ENCODE measurements at regions not wholly inside any gene's neighbourhood (a gene's known extent, or its start where the extent isn't known, plus 50 kb on each side); places are given as distances from the start of the nearest gene placed in this dataset.

GRCh38 chr1:170426596-170426995 lies 105.4 kb upstream of the GORAB start:
- TF ChIP-seq CTCF (IDR thresholded peaks at IDR 0.05), result no peak
- no peak for TF ChIP-seq EZH2 (IDR thresholded peaks at IDR 0.05; ENCODE audit: borderline replicate concordance, insufficient read depth, low read depth, low read length, poor library complexity, severe bottlenecking)

All from B cell (primary cell).